ENCODE measurements at regions not wholly inside any gene's neighbourhood (a gene's known extent, or its start where the extent isn't known, plus 50 kb on each side); places are given as distances from the start of the nearest gene placed in this dataset.

- no peaks in the 10 kb centered on the region for H3K4me1 ChIP-seq
- TF ChIP-seq POLR2A (IDR thresholded peaks at IDR 0.05) (no peak), CTCF (IDR thresholded peaks at IDR 0.05 in 4 of 5, conservative IDR thresholded peaks at IDR 0.05 in 1 of 5) (no peak)
- H3K27ac ChIP-seq, result no peak overlapping the region
- no peak for DNase-seq
- in situ Hi-C loops (cut with MboI; ENCODE audit: low sequenced_read_pairs in 4 of 4), result no loop called here
- no peaks in the 10 kb centered on the region for H3K27me3 ChIP-seq
- ATAC-seq, result no peak
- H3K36me3 ChIP-seq, result no peaks in the 10 kb centered on the region
- no peak overlapping the region for H3K4me3 ChIP-seq
- intact Hi-C loops (cut with DNase I; ENCODE audit: low total_unique reads), result no loop called here
- H3K9me3 ChIP-seq, result no peaks in the 10 kb centered on the region
Observed at GRCh38 chr16:59090541-59090940, 356.4 kb upstream of the GOT2 start.

DNA sequence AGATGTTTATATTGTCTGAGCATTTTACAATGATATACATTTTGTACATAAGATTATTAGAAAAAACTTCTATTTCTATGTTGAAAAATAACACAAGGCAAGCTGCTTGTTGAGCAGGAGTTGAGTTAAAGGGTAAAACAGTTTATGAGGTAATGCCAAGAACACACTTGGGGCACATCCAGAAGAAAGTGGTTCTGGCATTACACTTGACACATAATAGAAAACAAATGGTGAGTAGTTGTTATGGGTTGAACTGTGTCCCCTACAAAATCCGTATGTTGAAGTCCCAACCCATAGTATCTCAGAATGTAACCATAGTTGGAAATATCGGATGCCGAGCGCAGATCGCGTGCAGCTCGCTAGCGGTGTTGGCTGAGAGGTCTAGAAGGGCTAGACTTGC is 354.3 kb upstream of the GOT2 start:
- TF ChIP-seq CTCF (IDR thresholded peaks at IDR 0.05 in 4 of 5, conservative IDR thresholded peaks at IDR 0.05 in 1 of 5) (no peak), POLR2A (IDR thresholded peaks at IDR 0.05) (no peak)
- ATAC-seq (no peak), DNase-seq (no peak)
- intact Hi-C loops (cut with DNase I; ENCODE audit: low total_unique reads), result no loop called here
- H3K27me3 ChIP-seq, result no peaks in the 10 kb centered on the region
- H3K36me3 ChIP-seq, result no peaks in the 10 kb centered on the region
- no peaks in the 10 kb centered on the region for H3K4me1 ChIP-seq
- in situ Hi-C loops (cut with MboI; ENCODE audit: low sequenced_read_pairs in 4 of 4), result no loop called here
- no peak overlapping the region for H3K4me3 ChIP-seq
- no peak overlapping the region for H3K27ac ChIP-seq
- H3K9me3 ChIP-seq, result no peaks in the 10 kb centered on the region

- ATAC-seq (no peak), DNase-seq (no peak)
- no peak overlapping the region for H3K4me3 ChIP-seq
- intact Hi-C loops (cut with DNase I; ENCODE audit: low total_unique reads), result no loop called here
- in situ Hi-C loops (cut with MboI; ENCODE audit: low sequenced_read_pairs in 4 of 4), result no loop called here
- H3K27me3 ChIP-seq, result no peaks in the 10 kb centered on the region
- TF ChIP-seq POLR2A (IDR thresholded peaks at IDR 0.05), result no peak
- H3K36me3 ChIP-seq, result no peaks in the 10 kb centered on the region
- no peaks in the 10 kb centered on the region for H3K4me1 ChIP-seq
- H3K27ac ChIP-seq, result no peak overlapping the region
- no peaks in the 10 kb centered on the region for H3K9me3 ChIP-seq
Observed at GRCh38 chr16:59087641-59088040, 353.5 kb upstream of the GOT2 start.

- Histone ChIP-seq H3K27me3 (no peaks in the 10 kb centered on the region), H3K36me3 (no peaks in the 10 kb centered on the region), H3K27ac (no peak overlapping the region), H3K9me3 (no peaks in the 10 kb centered on the region), H3K4me1 (no peaks in the 10 kb centered on the region), H3K4me3 (no peak overlapping the region)
- DNase-seq, result peak in 1 of 2 donors; percentile 20
- no peak for ATAC-seq
- in situ Hi-C loops (cut with MboI; ENCODE audit: low sequenced_read_pairs in 4 of 4) (no loop called here), intact Hi-C loops (cut with DNase I; ENCODE audit: low total_unique reads) (no loop called here)
- TF ChIP-seq POLR2A (IDR thresholded peaks at IDR 0.05) (no peak), CTCF (IDR thresholded peaks at IDR 0.05 in 4 of 5, conservative IDR thresholded peaks at IDR 0.05 in 1 of 5) (no peak)
Observed at GRCh38 chr16:59067205-59067604, 333.1 kb upstream of the GOT2 start.

DNA sequence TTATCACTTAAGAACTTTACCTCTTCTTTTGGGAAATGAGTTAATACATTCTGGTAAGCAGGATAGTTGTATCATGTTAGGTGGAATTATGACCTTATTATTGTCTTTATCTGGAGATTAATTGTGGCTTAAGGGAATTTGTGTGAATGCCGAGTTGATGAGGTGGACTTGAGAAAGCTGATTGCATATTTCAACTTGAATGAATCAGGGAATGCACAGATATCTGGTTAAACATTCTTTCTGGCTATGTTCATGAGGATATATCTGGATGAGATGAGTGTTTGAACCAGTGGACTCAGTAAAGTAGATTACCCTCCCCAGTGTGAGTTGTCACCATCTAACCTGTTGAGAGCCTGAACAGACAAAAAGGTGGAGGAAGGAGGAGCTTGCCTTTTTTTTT is 326.1 kb upstream of the GOT2 start:
- TF ChIP-seq POLR2A (IDR thresholded peaks at IDR 0.05), result no peak
- no peak for TF ChIP-seq CTCF (IDR thresholded peaks at IDR 0.05 in 4 of 5, conservative IDR thresholded peaks at IDR 0.05 in 1 of 5)
- DNase-seq, result no peak
- H3K36me3 ChIP-seq, result no peaks in the 10 kb centered on the region
- no peak overlapping the region for H3K27ac ChIP-seq
- no peaks in the 10 kb centered on the region for H3K27me3 ChIP-seq
- in situ Hi-C loops (cut with MboI; ENCODE audit: low sequenced_read_pairs in 4 of 4) (no loop called here), intact Hi-C loops (cut with DNase I; ENCODE audit: low total_unique reads) (no loop called here)
- H3K4me1 ChIP-seq, result no peaks in the 10 kb centered on the region
- no peaks in the 10 kb centered on the region for H3K9me3 ChIP-seq
- no peak for ATAC-seq
- no peak overlapping the region for H3K4me3 ChIP-seq
